COR-L47 (cell line): ENCODE measurements at regions not wholly inside any gene's neighbourhood (a gene's known extent, or its start where the extent isn't known, plus 50 kb on each side); places are given as distances from the start of the nearest gene placed in this dataset.
"Not testable (repeated sequence)": the region's sequence is repeated elsewhere in the genome, so short reads cannot be mapped to it uniquely, and the experiment has no call there.

ENCODE experiments used
- DNase-seq: peaks from one replicate; lab custom pipeline; 2025; lab: John Stamatoyannopoulos, UW

DNA sequence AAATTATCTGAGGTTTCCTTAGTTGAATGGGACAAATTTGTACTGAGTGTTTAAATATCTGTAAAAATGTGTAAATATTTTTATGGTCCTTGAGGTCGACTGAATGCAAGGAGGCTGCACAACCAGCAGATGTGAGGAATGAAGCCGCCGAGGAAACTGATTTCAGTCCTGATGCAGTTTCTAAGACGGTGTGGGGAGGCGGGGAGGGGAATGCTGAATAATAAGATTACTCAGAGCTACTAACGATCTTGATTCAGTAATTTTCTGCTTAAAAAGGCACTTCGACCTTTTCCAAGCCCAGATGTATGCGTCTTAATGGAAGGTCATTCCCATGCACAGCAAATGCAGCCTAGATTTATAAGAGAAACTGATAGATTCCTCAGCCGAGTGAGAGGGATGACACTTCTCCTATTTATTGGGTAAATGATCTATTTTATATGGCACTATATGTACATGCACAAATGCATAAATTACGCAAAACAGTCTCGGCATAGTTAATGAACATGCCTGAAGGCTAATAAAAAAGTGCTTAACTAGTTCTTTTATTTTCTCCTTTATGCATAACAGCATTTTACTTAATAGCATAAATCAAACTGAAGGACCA lies 167.6 kb upstream of the PITRM1 start:
- no peak for DNase-seq

- DNase-seq: no peak
Observed at GRCh38 chr10:3339531-3339950, 167.0 kb upstream of the PITRM1 start.

GRCh38 chr10:3339121-3339520 lies 166.5 kb upstream of the PITRM1 start:
- DNase-seq: no peak

GRCh38 chr10:3337741-3338140 lies 165.2 kb upstream of the PITRM1 start:
- no peak for DNase-seq

DNA sequence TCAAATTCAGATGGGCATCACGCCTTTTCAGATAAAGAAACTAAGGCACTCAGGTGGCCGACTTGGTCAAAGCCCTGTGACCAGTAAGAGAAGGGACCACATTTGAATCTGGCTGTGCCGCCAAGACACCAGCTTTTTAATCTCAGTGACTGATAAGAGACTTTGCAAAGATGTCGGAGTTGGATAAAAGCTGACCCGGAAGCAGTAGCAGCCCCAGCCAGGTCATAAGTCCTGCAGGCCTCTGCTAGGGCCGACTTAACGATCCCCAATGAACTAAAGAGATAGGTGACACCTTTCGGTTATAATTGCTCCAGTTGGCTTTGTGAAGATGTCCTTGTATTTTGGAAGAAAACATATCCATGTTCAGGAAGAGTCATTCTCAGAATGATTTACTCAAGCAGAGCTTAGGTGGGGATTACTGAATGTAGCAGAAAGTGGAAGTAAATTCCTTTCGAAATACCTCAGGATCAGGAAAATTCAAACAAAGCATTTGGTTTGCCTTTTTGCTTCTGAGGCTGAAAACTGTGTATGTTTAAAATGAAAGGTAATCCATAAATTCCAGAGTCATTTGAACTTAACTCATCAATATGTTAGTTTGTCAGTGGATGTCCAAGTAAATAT lies 164.2 kb upstream of the PITRM1 start:
- no peak for DNase-seq

GRCh38 chr10:3333426-3333825 lies 160.8 kb upstream of the PITRM1 start:
- no peak for DNase-seq

- DNase-seq: no peak
Observed at GRCh38 chr10:3331690-3332230, 159.2 kb upstream of the PITRM1 start.

- DNase-seq: no peak
Observed at GRCh38 chr10:3331187-3331586, 158.6 kb upstream of the PITRM1 start.

DNA sequence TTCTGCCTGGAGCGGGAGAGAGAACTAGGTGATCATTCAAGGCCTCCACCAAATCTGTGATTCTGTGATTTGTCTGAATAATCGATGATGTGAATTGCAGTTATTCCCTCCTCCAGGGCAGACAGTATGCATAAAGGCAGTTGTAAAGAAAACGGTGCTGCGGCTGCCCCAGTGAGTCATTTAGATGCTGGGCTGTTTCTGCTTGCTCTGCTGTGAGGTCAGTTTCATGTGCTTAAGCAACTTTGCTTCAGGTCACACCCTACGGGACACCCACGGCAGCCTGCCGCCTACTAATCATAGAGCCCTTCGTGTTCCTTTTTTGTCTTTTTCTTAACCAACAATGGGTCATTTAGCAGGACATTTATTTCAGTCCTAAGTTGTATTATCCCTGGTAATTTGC lies 158.1 kb upstream of the PITRM1 start:
- DNase-seq: no peak

GRCh38 chr10:3325954-3326750 lies 153.6 kb upstream of the PITRM1 start:
- no peak for DNase-seq

- DNase-seq: no peak
Observed at GRCh38 chr10:3324612-3325038, 152.0 kb upstream of the PITRM1 start.

- no peak for DNase-seq
Observed at GRCh38 chr10:3323865-3324498, 151.4 kb upstream of the PITRM1 start.

GRCh38 chr10:3321123-3321522 lies 148.5 kb upstream of the PITRM1 start:
- no peak for DNase-seq

DNA sequence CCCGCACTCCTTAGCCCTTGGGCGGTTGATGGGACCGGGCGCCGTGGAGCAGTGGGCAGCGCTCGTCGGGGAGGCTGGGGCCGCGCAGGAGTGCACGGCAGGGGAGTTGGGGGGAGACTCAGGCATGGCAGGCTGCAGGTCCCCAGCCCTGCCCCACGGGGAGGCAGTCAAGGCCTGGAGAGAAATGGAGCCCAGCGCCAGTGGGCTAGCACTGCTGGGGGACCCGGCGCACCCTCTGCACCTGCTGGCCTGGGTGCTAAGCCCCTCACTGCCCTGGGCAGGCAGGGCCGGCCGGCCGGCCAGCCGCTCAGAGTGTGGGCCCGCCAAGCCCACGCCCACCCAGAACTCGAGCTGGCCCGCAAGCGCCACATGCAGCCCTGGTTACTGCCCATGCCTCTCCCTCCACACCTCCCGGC lies 147.2 kb upstream of the PITRM1 start:
- no peak for DNase-seq

GRCh38 chr10:3318480-3318807 lies 145.9 kb upstream of the PITRM1 start:
- DNase-seq: not testable (repeated sequence)

DNA sequence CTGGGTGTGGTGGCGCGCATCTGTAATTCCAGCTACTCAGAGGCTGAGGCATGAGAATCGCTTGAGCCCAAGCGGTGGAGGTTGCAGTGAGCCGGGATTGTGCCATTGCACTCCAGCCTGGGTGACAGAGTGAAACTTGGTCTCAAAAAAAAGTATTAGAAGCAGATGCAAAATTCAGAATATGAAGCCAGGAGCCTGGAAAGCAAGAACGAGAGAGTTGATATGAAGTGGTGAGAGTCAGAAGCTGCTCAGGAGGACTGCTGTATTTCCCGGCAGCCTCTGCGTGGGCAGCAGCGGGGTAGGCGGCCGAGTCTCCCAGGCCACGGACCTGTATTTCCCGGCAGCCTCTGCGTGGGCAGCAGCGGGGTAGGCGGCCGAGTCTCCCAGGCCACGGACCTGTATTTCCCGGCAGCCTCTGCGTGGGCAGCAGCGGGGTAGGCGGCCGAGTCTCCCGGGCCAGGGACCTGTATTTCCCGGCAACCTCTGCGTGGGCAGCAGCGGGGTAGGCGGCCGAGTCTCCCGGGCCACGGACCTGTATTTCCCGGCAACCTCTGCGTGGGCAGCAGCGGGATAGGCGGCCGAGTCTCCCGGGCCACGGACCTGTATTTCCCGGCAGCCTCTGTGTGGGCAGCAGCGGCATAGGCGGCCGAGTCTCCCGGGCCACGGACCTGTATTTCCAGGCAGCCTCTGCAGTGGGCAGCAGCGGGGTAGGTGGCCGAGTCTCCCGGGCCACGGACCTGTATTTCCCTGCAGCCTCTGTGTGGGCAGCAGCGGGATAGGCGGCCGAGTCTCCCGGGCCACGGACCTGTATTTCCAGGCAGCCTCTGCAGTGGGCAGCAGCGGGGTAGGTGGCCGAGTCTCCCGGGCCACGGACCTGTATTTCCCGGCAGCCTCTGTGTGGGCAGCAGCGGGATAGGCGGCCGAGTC lies 145.2 kb upstream of the PITRM1 start:
- DNase-seq: not testable (repeated sequence)

GRCh38 chr10:3314445-3315085 lies 142.0 kb upstream of the PITRM1 start:
- not testable (repeated sequence) for DNase-seq

DNA sequence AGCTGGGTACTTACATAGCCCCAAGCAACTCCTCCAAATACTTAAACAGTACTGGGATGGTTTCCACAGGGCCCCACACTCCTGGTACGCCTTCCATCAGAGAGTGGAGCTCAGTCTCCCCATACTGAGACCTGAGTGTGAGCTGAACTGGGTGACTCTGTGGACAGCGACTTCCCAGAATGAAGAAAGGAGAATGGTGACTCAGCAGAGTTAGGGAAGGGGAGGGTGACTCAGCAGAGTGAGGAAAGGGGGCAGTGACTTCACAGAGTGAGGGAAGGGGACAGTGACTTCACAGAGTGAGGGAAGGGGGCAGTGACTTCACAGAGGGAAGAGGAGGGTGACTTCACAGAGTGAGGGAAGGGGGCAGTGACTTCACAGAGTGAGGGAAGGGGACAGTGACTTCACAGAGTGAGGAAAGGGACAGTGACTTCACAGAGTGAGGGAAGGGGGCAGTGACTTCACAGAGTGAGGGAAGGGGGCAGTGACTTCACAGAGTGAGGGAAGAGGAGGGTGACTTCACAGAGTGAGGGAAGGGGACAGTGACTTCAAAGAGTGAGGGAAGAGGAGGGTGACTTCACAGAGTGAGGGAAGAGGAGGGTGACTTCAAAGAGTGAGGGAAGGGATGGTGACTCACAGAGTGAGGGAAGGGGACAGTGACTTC lies 141.3 kb upstream of the PITRM1 start:
- DNase-seq: not testable (repeated sequence)

- DNase-seq: no peak
Observed at GRCh38 chr10:3312403-3312940, 139.9 kb upstream of the PITRM1 start.
